GM12872 (cell line): ENCODE measurements at regions not wholly inside any gene's neighbourhood (a gene's known extent, or its start where the extent isn't known, plus 50 kb on each side); places are given as distances from the start of the nearest gene placed in this dataset.

Experiments used
- TF ChIP-seq, protein P1 (sequence below): IDR thresholded peaks from 3 replicates; pipeline ENCODE4 v1.5.1; 2011; ENCODE audit warnings: low read depth, mild to moderate bottlenecking, low read length, moderate library complexity; ENCODE audit not compliant: insufficient read depth

DNA sequence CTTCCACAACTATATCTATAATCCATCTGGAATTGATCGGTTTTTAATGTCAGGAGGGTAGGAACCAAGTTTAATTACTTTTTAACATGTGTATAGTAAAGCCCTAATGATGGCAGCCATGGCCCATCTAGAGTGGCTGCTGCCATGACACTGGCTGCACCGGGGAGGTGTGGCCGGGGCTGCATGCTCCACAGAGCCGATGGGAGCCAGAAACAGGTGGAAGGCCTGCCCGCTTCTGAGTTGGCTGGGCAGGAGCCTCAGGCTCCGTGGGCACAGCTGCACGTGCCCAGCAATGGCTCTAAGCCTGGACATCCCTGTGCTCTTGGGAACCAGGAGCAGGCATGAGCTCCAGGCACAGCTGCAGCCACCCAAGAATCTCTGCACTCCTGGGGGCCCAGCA, 73.0 kb downstream of the GBP6 start:
- TF ChIP-seq, protein P1, sequence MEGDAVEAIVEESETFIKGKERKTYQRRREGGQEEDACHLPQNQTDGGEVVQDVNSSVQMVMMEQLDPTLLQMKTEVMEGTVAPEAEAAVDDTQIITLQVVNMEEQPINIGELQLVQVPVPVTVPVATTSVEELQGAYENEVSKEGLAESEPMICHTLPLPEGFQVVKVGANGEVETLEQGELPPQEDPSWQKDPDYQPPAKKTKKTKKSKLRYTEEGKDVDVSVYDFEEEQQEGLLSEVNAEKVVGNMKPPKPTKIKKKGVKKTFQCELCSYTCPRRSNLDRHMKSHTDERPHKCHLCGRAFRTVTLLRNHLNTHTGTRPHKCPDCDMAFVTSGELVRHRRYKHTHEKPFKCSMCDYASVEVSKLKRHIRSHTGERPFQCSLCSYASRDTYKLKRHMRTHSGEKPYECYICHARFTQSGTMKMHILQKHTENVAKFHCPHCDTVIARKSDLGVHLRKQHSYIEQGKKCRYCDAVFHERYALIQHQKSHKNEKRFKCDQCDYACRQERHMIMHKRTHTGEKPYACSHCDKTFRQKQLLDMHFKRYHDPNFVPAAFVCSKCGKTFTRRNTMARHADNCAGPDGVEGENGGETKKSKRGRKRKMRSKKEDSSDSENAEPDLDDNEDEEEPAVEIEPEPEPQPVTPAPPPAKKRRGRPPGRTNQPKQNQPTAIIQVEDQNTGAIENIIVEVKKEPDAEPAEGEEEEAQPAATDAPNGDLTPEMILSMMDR, result no peak

DNA sequence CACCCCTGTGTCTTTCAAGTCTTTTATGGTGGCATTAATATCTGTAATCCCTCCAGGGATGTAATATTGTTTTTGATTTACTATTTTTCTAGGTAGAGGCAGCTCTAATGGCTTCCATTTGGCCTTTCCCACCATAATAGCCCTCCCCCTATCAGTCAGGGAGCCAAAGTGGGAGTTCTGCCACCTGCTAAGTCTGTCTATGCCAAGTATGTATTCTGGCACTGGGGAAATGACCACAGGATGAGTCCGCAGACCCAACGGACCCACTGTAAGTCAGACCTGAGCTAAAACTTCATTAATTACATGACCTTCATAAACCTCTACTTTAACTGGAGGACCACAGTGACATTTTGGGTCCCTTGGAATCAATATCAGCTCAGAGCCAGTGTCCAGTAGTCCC, 77.1 kb downstream of the GBP6 start:
- TF ChIP-seq, protein P1, result no peak

DNA sequence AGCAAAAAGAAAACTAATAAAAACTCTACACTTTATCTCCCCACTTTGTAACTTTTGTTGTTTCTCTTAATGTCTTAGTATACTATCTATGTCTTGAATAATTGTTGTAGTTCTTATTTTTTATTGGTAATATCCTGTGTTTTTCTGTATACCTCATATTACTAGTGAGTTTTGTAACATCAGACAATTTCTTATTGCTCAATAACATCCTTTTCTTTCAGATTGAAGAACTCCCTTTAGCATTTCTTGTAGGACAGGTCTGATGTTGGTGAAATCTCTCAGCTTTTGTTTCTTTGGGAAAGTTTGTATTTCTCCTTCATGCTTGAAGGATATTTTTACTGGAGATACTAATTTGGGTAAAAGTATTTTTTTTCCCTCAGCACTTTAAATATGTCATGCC, 79.8 kb upstream of the LRRC8B start:
- TF ChIP-seq, protein P1, result no peak

DNA sequence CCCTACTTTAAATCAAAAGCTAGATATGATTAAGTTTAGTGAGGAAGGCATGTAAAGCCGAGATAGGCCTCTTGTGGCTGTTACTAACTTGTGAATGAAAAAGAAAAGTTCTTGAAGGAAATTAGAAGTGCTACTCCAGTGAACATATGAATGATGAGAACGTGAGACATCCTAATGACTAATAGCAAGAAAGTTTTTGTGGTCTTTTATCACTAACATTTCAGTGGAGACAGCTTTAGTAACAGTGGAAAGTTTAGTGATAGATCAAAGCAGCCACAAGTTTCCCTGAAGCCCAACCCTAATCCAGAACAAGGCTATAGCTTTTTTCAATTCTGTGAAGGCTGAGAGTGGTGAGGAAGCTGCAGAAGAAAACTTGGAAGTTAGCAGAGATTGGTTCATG, 73.6 kb upstream of the LRRC8B start:
- TF ChIP-seq, protein P1, result no peak

DNA sequence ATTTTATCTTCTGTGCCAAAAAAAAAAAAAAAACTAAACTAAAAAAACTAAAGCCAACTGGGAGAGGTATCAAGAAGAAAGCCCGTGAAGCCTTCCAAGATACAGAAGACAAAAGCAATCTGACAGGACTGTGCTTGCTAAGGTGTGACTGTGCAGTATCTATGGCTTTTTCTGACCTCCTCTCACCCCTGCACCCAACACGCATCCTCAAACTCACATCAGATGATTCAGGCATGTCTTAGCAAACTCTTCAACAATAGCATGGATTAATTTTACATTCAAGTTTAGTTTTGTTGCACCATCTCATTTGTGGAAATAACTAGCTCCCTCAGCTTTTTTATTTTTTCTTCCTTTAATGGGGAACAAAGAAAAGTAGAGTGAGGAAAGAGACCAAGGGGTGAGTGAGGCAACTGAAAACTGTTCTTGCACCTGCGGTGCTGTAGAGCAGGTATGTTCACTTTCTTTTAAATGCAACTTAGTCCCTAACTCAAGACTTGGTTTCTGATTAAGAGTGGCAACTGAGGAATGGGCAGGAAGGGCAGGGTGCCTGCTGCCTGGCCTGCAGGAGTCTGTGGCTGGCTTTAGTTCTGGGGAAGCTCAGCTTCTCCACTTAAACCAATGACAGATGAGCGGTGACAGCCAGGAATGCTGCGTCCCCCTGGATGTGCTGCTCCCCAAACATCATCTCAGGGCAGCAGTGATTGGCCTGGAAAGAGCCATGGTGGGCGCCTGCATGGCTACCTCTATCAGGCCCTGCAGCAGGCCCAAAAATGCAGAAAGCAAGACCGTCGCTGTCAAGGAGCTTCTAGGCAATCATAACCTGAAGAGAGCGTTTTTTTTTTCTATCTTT, 71.3 kb upstream of the LRRC8B start:
- TF ChIP-seq, protein P1, result no peak

DNA sequence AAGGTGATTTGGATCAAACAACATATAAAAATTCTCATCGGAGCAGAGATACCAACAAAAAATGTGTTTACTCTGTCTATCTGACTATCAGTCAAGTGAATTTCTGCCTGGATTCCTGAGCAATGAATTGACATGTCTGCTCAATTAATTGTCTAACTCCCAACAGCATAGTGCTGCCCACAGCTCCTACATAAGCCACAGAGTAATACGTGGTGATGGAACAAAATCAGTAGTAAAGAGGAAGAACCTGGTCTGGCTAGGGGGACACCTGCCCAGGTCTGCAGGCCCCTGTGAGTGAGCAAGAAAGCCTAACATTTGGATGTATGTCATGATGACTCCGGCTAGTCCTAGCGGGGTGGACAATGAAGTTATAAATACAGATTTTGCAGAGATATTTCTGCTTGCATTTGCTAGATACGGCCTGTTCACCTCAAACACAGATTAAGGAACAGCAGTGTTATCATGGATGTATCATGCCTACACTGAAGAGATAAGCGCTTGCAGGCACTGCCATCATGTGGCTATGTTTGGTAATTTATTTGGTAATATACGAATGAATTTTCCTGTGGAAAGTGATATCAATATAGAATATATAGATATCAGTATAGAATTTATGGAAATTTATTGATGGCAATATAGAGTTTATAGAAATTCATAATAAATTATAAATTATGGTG, 69.6 kb upstream of the LRRC8B start:
- TF ChIP-seq, protein P1, result peak; percentile 41; the same call in 2 of the 3 replicates

DNA sequence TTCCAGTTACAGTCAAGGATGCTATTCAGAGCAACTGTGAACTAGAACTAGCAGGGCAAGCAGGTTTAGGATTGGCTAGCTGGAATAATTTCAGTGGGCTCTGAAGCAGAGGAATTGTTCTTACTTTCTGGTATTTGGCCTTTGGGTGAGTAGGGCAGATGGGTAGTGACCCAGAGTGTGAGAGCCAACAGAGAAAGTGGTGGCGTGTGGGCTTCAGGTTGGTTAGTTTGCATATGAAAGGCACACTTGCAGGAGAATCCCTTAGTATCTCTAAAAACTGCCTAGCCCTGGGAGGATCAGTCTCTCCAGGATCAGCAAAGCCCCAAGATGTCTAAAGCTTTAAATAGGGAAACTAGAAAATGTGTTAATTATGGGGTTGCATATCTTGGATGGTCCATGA, 67.6 kb upstream of the LRRC8B start:
- TF ChIP-seq, protein P1, result no peak
